ENCODE measurements at regions not wholly inside any gene's neighbourhood (a gene's known extent, or its start where the extent isn't known, plus 50 kb on each side); places are given as distances from the start of the nearest gene placed in this dataset.

DNA sequence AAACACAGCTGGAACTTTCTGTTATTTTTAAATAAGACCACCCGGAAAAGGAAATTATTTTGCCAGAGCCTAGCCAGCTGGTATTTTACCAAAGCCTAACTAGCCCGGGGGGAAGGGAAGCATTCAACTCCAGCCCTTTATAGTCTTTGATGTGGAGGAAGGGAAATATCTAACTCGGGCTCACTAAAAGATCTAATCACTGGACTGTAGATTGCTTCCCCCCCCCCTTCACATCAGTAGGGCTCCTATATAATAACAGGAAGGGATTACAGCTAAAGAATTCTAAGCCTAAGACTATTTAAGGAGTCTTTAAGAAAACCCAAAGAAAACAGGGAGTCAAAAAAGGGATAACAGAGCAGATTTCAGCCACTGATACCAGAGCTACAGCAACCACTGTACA lies 431.1 kb downstream of the KCNH5 start:
- no peak for TF ChIP-seq TBL1XR1 (IDR thresholded peaks at IDR 0.05; ENCODE audit: low read length in 2 of 2)
- TF ChIP-seq, protein P1, sequence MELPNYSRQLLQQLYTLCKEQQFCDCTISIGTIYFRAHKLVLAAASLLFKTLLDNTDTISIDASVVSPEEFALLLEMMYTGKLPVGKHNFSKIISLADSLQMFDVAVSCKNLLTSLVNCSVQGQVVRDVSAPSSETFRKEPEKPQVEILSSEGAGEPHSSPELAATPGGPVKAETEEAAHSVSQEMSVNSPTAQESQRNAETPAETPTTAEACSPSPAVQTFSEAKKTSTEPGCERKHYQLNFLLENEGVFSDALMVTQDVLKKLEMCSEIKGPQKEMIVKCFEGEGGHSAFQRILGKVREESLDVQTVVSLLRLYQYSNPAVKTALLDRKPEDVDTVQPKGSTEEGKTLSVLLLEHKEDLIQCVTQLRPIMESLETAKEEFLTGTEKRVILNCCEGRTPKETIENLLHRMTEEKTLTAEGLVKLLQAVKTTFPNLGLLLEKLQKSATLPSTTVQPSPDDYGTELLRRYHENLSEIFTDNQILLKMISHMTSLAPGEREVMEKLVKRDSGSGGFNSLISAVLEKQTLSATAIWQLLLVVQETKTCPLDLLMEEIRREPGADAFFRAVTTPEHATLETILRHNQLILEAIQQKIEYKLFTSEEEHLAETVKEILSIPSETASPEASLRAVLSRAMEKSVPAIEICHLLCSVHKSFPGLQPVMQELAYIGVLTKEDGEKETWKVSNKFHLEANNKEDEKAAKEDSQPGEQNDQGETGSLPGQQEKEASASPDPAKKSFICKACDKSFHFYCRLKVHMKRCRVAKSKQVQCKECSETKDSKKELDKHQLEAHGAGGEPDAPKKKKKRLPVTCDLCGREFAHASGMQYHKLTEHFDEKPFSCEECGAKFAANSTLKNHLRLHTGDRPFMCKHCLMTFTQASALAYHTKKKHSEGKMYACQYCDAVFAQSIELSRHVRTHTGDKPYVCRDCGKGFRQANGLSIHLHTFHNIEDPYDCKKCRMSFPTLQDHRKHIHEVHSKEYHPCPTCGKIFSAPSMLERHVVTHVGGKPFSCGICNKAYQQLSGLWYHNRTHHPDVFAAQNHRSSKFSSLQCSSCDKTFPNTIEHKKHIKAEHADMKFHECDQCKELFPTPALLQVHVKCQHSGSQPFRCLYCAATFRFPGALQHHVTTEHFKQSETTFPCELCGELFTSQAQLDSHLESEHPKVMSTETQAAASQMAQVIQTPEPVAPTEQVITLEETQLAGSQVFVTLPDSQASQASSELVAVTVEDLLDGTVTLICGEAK (IDR thresholded peaks at IDR 0.05) = no peak
- TF ChIP-seq, protein P1 (CRISPR knock-in tag; IDR thresholded peaks at IDR 0.05) = no peak
- TF ChIP-seq, protein P2, sequence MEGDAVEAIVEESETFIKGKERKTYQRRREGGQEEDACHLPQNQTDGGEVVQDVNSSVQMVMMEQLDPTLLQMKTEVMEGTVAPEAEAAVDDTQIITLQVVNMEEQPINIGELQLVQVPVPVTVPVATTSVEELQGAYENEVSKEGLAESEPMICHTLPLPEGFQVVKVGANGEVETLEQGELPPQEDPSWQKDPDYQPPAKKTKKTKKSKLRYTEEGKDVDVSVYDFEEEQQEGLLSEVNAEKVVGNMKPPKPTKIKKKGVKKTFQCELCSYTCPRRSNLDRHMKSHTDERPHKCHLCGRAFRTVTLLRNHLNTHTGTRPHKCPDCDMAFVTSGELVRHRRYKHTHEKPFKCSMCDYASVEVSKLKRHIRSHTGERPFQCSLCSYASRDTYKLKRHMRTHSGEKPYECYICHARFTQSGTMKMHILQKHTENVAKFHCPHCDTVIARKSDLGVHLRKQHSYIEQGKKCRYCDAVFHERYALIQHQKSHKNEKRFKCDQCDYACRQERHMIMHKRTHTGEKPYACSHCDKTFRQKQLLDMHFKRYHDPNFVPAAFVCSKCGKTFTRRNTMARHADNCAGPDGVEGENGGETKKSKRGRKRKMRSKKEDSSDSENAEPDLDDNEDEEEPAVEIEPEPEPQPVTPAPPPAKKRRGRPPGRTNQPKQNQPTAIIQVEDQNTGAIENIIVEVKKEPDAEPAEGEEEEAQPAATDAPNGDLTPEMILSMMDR (IDR thresholded peaks at IDR 0.05 in 2 of 3, conservative IDR thresholded peaks at IDR 0.05 in 1 of 3; ENCODE audit: insufficient read depth in 2 of 3, low read depth in 1 of 3, low read length in 3 of 3) = no peak
